Hematopoietic multipotent progenitor cell treated with erythropoietin and hydrocortisone succinate and interleukin-3 and kit ligand, for 8 days (in vitro differentiated cells): ENCODE measurements at regions not wholly inside any gene's neighbourhood (a gene's known extent, or its start where the extent isn't known, plus 50 kb on each side); places are given as distances from the start of the nearest gene placed in this dataset.
"Not testable (repeated sequence)": the region's sequence is repeated elsewhere in the genome, so short reads cannot be mapped to it uniquely, and the experiment has no call there.

ENCODE experiments used
- DNase-seq: peaks from one replicate; pipeline ENCODE4 v3.0.0-alpha.2; 2015

- DNase-seq, result peak; percentile 25
Observed at GRCh38 chr7:16369855-16370254, 51.5 kb downstream of the CRPPA start.

GRCh38 chr7:16369309-16369708 lies 52.0 kb downstream of the CRPPA start:
- DNase-seq, result not testable (repeated sequence)

GRCh38 chr7:16368885-16369284 lies 52.5 kb downstream of the CRPPA start:
- DNase-seq, result no peak

GRCh38 chr7:16367115-16367514 lies 54.2 kb downstream of the CRPPA start:
- DNase-seq, result no peak

- DNase-seq, result no peak
Observed at GRCh38 chr7:16365952-16366351, 55.4 kb downstream of the CRPPA start.

- no peak for DNase-seq
Observed at GRCh38 chr7:16365177-16365576, 56.2 kb downstream of the CRPPA start.

- no peak for DNase-seq
Observed at GRCh38 chr7:16359216-16359615, 62.1 kb downstream of the CRPPA start.

GRCh38 chr7:16357921-16358320 lies 63.4 kb downstream of the CRPPA start:
- DNase-seq, result no peak

GRCh38 chr7:16357474-16357873 lies 63.9 kb downstream of the CRPPA start:
- no peak for DNase-seq

- no peak for DNase-seq
Observed at GRCh38 chr7:16356301-16356958, 64.9 kb downstream of the CRPPA start.

GRCh38 chr7:16354573-16354972 lies 66.8 kb downstream of the CRPPA start:
- no peak for DNase-seq

- no peak for DNase-seq
Observed at GRCh38 chr7:16353226-16353625, 68.1 kb downstream of the CRPPA start.

GRCh38 chr7:16350634-16351033 lies 70.7 kb downstream of the CRPPA start:
- DNase-seq, result no peak

- DNase-seq, result no peak
Observed at GRCh38 chr7:16348251-16348650, 73.1 kb downstream of the CRPPA start.

- peak; percentile 6 for DNase-seq
Observed at GRCh38 chr7:16347827-16348192, 73.5 kb downstream of the CRPPA start.

GRCh38 chr7:16347066-16347826 lies 74.1 kb downstream of the CRPPA start:
- no peak for DNase-seq

GRCh38 chr7:16345979-16346958 lies 75.1 kb downstream of the CRPPA start:
- DNase-seq, result peak; percentile 68

- peak; percentile 4 for DNase-seq
Observed at GRCh38 chr7:16344927-16345326, 76.4 kb downstream of the CRPPA start.

GRCh38 chr7:16343612-16344011 lies 77.7 kb downstream of the CRPPA start:
- DNase-seq, result no peak

- no peak for DNase-seq
Observed at GRCh38 chr7:16338065-16338464, 83.3 kb downstream of the CRPPA start.

- no peak for DNase-seq
Observed at GRCh38 chr7:16326106-16326505, 95.2 kb downstream of the CRPPA start.

- no peak for DNase-seq
Observed at GRCh38 chr7:16323313-16323712, 98.0 kb downstream of the CRPPA start.

- DNase-seq, result no peak
Observed at GRCh38 chr7:16320099-16320660, 101.2 kb downstream of the CRPPA start.
